Peyer's patch (tissue), 4 donors: ENCODE measurements at regions not wholly inside any gene's neighbourhood (a gene's known extent, or its start where the extent isn't known, plus 50 kb on each side); places are given as distances from the start of the nearest gene placed in this dataset.

Experiments used
- DNase-seq, 3 donors: peaks; one replicate each; pipeline ENCODE4 v3.0.0-alpha.2; 2017 to 2019
- H3K27ac ChIP-seq, 4 donors: fragments of 200-600 bp; sonication (generic); one replicate each; pipeline ENCODE4 v1.5.1; 2016 to 2019
- H3K27me3 ChIP-seq, 2 donors: fragments of 200-600 bp; sonication (generic); one replicate each; pipeline ENCODE4 v1.5.1; 2019
- H3K36me3 ChIP-seq, 3 donors: fragments of 200-600 bp; sonication (generic); one replicate each; pipeline ENCODE4 v1.5.1; 2016 to 2019
- H3K4me1 ChIP-seq, 4 donors: fragments of 200-600 bp; sonication (generic); one replicate each; pipeline ENCODE4 v1.5.1; 2016 to 2019
- H3K4me3 ChIP-seq, 4 donors: fragments of 200-600 bp; sonication (generic); 1 replicate in 3 of 4; 2 replicates in 1 of 4; pipeline ENCODE4 v1.5.1; 2016 to 2019; ENCODE audit warnings: mild to moderate bottlenecking in 1 of 4
- H3K9me3 ChIP-seq, 4 donors: fragments of 200-600 bp; sonication (generic); one replicate each; pipeline ENCODE4 v1.5.1; 2016 to 2019; ENCODE audit warnings: mild to moderate bottlenecking in 1 of 4
- CTCF ChIP-seq, 6 experiments: fragments of 450-650 bp in 4 of 6; fragments of 200-600 bp in 2 of 6; sonication (generic) in 1 of 6; IDR thresholded peaks; one replicate each; pipeline ENCODE4 v1.5.1; 2017 to 2019; ENCODE audit warnings: antibody characterized with exemption in 6 of 6, mild to moderate bottlenecking in 3 of 6, moderate library complexity in 1 of 6
- POLR2A ChIP-seq, 2 donors: fragments of 450-650 bp; IDR thresholded peaks; one replicate each; pipeline ENCODE4 v1.5.1; 2017; ENCODE audit warnings: antibody characterized with exemption in 2 of 2, mild to moderate bottlenecking in 2 of 2, moderate library complexity in 2 of 2

DNA sequence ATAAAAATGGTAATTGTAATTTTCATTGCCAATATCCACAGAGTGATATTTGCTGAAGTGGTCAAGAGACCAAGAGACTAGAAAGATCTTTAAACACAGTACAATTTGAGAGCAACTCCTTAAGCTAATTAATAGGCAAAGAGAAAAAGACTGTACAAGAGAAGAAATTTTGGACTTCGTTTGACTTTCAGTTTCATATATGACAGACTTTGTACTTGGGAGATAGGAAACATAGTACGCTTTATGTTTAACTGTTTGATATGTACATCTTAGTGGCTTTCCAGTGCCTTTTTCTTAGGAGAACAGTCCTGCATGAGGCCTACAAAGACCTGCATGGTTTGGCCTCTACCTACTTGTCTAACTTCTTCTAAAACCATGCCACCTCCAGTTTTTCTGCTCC, 1118.1 kb downstream of the TRHDE start:
- H3K4me1 ChIP-seq = no peaks in the 10 kb centered on the region
- H3K27me3 ChIP-seq = no peaks in the 10 kb centered on the region
- H3K36me3 ChIP-seq = no peaks in the 10 kb centered on the region
- no peak for DNase-seq
- no peak overlapping the region for H3K27ac ChIP-seq
- TF ChIP-seq CTCF (IDR thresholded peaks at IDR 0.05) (no peak), POLR2A (IDR thresholded peaks at IDR 0.05) (no peak)
- no peak overlapping the region for H3K4me3 ChIP-seq
- H3K9me3 ChIP-seq = no peaks in the 10 kb centered on the region

DNA sequence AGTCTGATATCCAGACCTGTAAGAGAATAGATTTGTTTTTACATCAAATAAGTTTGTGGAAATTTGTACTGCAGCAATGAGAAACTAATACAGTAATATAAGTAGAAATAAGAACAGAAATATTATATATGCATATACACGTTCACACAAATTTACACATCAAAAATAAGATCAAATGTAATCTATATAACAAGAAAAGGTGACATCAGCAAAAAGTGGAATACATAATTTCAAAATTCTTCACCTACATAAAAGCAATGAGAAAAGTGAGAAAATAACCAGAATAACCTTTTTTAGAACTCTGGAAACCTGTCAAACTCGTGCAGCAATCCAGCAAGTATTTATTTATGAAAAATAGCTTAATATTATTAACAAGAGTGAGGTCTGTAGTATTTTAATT, 1124.6 kb upstream of the ATXN7L3B start:
- H3K4me1 ChIP-seq = no peaks in the 10 kb centered on the region
- no peak for DNase-seq
- no peak overlapping the region for H3K4me3 ChIP-seq
- no peak overlapping the region for H3K27ac ChIP-seq
- no peaks in the 10 kb centered on the region for H3K27me3 ChIP-seq
- no peaks in the 10 kb centered on the region for H3K36me3 ChIP-seq
- no peak for TF ChIP-seq POLR2A (IDR thresholded peaks at IDR 0.05)
- no peak for TF ChIP-seq CTCF (IDR thresholded peaks at IDR 0.05)
- H3K9me3 ChIP-seq = peaks cover 0 to 11% (median 0%) of the 10 kb centered on the region in 4 donors

DNA sequence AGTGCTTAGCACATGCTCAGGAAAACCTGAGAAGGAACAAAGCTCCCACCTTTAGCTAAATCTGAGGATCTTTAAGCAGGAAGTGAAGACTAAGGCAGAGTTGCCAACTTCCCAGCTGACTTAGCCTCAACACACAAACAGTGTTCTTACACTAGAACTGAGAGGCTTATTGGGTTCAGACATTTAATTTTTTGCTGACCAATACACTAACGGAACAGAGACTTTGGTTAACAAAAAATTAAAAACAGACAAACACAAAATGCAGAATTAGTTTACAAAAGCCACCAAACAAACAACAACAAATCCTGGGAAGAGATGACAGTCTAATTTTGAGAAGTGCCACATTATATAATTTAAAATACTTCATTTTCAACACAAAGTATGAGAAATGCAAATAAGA, 1123.7 kb upstream of the ATXN7L3B start:
- Histone ChIP-seq H3K27ac (no peak overlapping the region), H3K27me3 (no peaks in the 10 kb centered on the region), H3K36me3 (no peaks in the 10 kb centered on the region), H3K9me3 (peaks cover 0 to 11% (median 0%) of the 10 kb centered on the region in 4 donors), H3K4me1 (no peaks in the 10 kb centered on the region), H3K4me3 (no peak overlapping the region)
- no peak for TF ChIP-seq CTCF (IDR thresholded peaks at IDR 0.05)
- no peak for TF ChIP-seq POLR2A (IDR thresholded peaks at IDR 0.05)
- no peak for DNase-seq

GRCh38 chr12:73414926-73415325, 1122.7 kb upstream of the ATXN7L3B start:
- H3K9me3 ChIP-seq = peaks cover 0 to 11% (median 0%) of the 10 kb centered on the region in 4 donors
- no peaks in the 10 kb centered on the region for H3K4me1 ChIP-seq
- H3K4me3 ChIP-seq = no peak overlapping the region
- no peaks in the 10 kb centered on the region for H3K27me3 ChIP-seq
- H3K36me3 ChIP-seq = no peaks in the 10 kb centered on the region
- H3K27ac ChIP-seq = no peak overlapping the region
- no peak for DNase-seq
- TF ChIP-seq POLR2A (IDR thresholded peaks at IDR 0.05) = no peak
- TF ChIP-seq CTCF (IDR thresholded peaks at IDR 0.05) = no peak

DNA sequence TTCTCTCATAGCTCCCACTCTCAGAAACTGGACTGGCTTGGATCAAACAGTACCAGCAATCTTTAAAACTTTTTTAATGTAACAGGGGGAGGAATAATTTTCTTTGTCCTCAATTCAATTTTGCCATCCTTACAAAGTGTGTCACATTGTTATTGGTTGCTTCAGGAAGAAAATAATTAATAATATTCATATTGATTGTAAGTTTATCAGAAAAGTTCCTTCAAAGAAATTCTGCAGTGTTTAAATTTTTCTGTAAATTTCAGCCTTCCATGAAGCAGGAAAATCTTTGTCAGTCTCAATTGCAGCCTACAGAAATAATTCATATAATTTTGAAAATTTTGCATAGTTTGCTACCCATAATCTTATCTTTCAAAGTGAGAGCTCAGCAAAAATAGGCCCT, 1119.1 kb upstream of the ATXN7L3B start:
- no peaks in the 10 kb centered on the region for H3K4me1 ChIP-seq
- no peaks in the 10 kb centered on the region for H3K36me3 ChIP-seq
- H3K27me3 ChIP-seq = no peaks in the 10 kb centered on the region
- H3K4me3 ChIP-seq = no peak overlapping the region
- TF ChIP-seq CTCF (IDR thresholded peaks at IDR 0.05) = no peak
- no peak for TF ChIP-seq POLR2A (IDR thresholded peaks at IDR 0.05)
- DNase-seq = no peak
- H3K27ac ChIP-seq = no peak overlapping the region
- H3K9me3 ChIP-seq = peaks cover 0 to 8% (median 0%) of the 10 kb centered on the region in 4 donors

GRCh38 chr12:73421832-73422231, 1115.8 kb upstream of the ATXN7L3B start:
- Histone ChIP-seq H3K27me3 (no peaks in the 10 kb centered on the region), H3K4me1 (no peaks in the 10 kb centered on the region), H3K4me3 (no peak overlapping the region), H3K9me3 (peaks cover 0 to 6% (median 0%) of the 10 kb centered on the region in 4 donors), H3K36me3 (no peaks in the 10 kb centered on the region), H3K27ac (no peak overlapping the region)
- TF ChIP-seq CTCF (IDR thresholded peaks at IDR 0.05) = no peak
- no peak for TF ChIP-seq POLR2A (IDR thresholded peaks at IDR 0.05)
- DNase-seq = no peak
